Hematopoietic multipotent progenitor cell treated with erythropoietin and hydrocortisone succinate and interleukin-3 and kit ligand, for 15 days (in vitro differentiated cells): ENCODE measurements at regions not wholly inside any gene's neighbourhood (a gene's known extent, or its start where the extent isn't known, plus 50 kb on each side); places are given as distances from the start of the nearest gene placed in this dataset.
"Not testable (repeated sequence)": the region's sequence is repeated elsewhere in the genome, so short reads cannot be mapped to it uniquely, and the experiment has no call there.

Source experiments
- DNase-seq: peaks from one replicate; pipeline ENCODE4 v3.0.0-alpha.2; 2015; ENCODE audit warnings: low spot score

- DNase-seq, result no peak
Observed at GRCh38 chr10:57168611-57169240, 807.7 kb upstream of the ZWINT start.

DNA sequence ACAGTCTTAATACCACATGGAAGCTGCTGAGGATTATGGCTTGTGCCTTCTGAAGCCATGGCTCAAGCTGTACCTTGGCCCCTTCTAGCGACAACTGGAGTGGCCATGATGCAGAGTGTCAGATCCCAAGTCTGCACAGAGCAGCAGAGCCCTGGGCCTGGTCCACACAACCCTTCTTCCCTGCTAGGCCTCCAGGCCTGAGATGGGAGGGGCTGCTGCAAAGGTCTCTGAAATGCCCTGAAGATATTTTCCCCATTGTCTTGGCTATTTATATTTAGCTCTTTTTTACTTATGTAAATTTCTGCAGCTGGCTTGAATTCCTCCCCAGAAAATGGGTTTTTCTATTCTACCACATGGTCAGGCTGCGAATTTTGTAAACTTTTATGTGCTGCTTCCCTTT lies 804.6 kb upstream of the ZWINT start:
- DNase-seq, result no peak

DNA sequence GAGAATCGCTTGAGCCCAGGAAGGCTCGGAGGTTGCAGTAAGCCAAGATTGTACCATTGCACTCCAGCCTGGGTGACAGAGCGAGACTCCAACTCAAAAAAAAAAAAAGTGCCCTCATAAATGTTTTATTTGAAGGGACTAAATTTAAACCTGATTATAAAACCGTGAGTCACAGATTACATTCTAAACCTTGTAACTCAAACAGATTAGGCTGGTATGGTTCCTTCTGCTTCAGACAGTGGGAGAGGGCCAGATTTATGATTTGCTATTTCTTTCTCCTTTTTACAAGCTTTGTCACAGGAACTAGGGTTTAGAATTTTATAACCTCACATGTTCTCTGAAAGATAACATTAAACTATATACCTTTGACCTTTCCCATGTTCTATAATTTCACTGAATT lies 801.2 kb upstream of the ZWINT start:
- DNase-seq, result no peak

- DNase-seq, result no peak
Observed at GRCh38 chr10:57161157-57161556, 800.1 kb upstream of the ZWINT start.

DNA sequence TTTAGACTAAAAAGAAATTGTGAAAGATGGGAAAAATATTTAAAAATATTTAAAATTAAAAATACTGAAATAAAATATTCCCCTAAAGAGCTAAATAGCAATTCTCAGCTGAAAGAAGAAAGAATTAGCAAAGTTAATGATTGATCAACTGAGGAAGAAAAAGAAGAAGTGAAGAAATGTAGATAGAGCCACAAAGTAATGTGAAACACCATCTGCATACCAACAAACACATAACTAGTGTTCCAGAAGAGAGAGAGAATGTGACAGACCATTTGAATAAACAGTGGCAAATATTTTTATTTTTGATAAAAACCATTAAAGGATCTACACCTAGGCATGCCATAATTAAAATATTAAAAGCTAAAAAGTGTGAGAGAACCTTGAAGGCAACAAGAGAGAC lies 784.5 kb upstream of the ZWINT start:
- DNase-seq, result no peak

GRCh38 chr10:57142925-57143576 lies 782.0 kb upstream of the ZWINT start:
- DNase-seq, result no peak

DNA sequence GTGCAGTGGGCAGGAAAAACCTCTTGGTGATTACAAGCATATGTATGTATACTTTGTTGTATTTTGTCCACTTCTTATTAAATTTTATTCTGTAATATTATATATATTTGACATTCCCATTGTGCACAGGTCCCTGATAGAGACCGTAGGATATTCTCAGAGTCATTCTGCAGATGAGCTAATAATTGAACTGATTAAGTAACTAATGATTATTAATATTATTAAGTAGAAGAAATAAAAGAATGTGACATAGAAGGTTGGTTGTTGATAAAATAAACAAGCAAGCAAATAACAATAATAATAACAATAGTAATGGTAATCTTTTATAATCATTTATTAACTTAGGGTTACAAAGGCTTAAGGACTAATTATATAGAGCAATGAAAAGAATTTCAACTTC lies 780.6 kb upstream of the ZWINT start:
- DNase-seq, result no peak

- DNase-seq, result no peak
Observed at GRCh38 chr10:57119684-57120083, 758.6 kb upstream of the ZWINT start.

DNA sequence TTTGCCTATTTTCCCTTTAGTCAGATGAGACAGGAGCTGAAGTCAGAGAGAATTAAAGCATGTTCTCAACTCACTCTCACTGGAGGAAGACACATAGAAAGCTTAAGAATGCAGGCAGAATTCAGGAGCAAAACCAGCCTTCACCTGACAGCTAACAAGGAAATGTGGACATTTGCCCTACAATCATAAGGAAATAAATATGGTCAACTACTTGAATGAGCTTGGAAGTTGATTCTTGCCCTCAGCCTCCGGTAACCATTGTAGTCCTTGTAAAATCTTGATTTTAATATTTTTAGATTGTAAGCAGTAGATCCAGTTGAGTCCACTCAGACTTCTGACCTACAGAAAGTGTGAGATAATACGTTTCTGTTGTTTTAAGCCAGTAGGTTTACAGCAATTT lies 752.5 kb upstream of the ZWINT start:
- DNase-seq, result no peak

GRCh38 chr10:57102236-57102635 lies 741.2 kb upstream of the ZWINT start:
- DNase-seq, result no peak

- DNase-seq, result no peak
Observed at GRCh38 chr10:57098146-57098545, 737.1 kb upstream of the ZWINT start.

GRCh38 chr10:57096044-57096443 lies 735.0 kb upstream of the ZWINT start:
- no peak for DNase-seq

GRCh38 chr10:57094965-57095364 lies 733.9 kb upstream of the ZWINT start:
- DNase-seq, result no peak

DNA sequence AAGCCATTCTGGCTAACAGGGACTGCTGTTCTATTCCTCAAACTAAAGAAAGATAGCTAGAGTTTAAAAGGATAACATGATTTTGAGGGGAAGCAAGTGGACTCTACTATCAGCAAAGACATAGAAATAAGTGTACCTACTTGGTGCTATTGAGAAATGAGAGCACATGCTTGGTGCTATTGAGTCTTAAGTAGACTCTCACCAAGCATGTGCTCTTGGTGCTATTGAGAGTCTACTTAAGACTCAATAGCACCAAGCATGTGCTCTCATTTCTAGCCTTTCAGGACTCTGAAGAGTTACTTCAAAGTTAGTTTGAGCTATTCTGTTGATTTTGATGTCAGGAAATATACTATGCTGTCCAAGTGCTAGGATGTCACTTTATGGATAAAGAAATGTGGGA lies 733.0 kb upstream of the ZWINT start:
- DNase-seq, result no peak

DNA sequence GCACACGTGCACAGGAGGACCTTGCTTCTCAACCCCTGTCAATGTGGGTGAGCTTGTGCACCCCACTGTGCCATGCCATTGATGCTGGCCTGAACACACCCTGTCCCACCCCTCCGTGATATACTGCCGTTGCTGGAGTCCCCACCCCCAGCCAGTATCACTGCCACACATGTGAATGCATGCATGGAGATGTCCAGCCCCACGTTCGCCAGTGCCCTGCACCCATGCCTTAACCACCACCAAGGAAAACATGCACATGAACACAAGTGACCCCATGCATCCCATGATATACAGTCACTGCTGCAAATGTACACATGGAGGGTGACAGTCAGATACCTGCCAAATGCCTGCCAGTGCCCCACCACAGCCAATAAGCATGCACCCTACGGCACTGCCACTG lies 692.5 kb upstream of the ZWINT start:
- DNase-seq, result no peak

DNA sequence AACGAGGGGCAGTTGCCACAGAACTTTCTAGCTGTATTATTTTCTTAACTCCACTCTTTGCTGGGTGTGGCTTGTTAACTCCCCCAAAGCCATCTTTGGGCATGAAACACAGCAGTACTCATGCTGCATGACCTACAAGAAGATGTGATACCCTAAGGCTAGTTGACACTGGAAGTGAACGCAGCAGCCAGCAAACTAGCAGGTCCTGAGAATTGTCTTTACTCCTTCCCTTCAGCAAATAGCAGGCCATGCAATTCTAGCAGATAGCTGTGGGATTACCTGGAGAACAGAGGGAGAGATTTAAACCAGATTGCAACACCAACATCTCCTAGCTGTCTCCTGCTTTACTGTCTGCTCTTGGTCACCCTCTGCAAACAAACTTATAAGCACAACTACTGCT lies 688.0 kb upstream of the ZWINT start:
- DNase-seq, result no peak

DNA sequence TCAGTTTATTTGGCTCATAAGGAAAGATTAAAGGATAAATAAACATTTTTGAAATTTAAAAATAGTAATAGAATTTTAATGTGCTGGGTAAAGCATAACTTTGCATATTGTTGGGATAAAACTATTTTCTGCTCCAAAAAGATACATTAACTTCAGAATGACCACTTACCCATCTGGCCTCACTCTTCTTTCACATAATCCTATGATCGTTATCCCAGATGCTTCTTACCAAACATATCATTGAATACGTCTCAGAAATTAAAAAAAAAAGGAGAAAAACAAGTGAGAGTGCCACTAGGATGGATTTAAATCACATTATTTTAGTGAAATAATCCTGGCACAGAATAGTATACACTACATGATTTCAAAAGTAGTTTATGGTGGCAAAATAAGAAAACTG lies 677.5 kb upstream of the ZWINT start:
- DNase-seq, result no peak

DNA sequence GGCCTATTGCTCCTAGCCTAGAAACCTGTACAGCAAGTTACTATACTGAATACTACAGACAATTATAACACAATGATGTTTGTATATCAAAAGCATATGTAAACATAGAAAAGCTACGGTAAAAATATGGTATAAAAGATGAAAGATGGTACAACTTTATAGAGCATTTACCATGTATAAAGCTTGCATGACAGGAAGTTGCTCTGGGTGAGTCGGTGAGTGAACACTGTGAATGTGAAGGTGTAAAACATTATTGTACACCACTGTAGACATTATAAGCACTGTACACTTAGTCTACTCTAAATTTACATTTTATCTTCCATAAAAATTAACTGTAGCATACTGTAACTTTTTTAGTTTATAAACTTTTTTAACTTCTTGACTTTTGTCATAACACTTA lies 674.3 kb upstream of the ZWINT start:
- DNase-seq, result no peak

GRCh38 chr10:57032301-57032700 lies 671.2 kb upstream of the ZWINT start:
- DNase-seq, result not testable (repeated sequence)

- DNase-seq, result no peak
Observed at GRCh38 chr10:57031346-57031745, 670.3 kb upstream of the ZWINT start.

DNA sequence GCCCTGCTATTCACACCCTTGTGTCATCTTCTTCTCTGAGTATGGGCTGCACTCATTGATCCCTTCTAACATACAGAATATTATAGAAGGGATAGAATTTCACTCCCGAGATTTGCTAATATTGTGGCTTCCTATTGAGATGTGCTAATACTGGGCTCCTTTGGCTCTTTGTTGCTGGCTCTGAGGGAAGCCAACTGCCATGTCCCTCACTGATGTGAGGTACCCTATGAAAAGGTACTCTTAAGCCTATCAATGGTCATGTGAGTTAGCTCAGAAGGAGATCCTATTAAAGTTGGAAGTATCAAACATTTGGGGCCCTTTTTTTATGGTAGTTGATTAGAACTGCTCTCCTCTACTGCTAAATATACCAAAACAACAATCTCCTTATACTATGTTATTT lies 665.2 kb upstream of the ZWINT start:
- no peak for DNase-seq

- DNase-seq, result no peak
Observed at GRCh38 chr10:57023626-57024025, 662.6 kb upstream of the ZWINT start.

DNA sequence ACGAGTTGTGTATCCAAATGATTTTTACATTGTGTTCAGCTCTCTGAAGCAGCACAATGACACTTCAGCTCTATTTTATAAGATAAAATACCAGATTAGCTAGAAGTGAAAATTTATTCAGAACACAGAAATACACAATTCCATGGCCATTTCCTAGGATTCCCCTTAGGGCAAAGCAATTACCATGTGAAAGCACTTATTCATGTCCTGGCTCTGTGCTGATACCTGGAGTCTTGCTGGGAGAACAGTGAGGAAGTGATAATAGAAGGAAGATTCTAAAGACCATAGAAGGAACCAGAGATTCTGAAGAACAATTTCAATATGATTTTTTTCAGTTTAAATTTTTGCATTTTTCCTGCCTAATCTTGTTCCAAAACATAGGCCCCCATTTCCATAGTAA lies 657.4 kb upstream of the ZWINT start:
- no peak for DNase-seq

DNA sequence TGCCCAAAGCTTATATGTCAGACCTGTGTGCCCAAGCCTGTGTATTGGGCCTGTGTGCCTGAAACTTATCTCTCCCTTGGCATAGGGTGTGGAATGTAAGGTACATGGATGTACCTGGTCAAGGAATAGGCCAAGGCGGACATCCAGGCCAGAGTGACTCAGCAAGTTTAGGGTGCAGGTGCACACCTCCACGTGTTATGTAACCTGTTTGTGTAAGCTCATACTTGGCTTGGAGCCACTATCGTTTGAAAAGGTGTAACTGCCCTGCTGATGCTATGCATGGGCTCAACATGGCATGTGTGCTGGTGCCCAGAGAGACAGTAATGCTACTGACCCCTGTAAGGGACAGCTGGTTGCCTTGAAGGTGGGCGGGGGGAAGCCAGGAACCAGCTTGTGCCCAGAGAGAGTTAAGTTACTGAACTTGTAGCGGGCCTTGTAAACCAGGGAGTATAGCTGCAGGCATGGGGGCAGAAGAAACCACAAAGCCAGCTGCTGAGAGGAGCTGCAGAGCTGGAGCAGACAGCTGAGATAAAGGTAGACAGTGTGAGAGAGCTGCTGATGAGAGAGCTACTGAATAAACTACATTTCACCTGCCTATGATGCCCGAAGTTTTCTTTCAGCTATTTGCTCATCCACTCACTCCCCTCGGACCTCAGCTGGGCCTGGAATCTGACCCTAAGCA lies 656.4 kb upstream of the ZWINT start:
- no peak for DNase-seq
